Erythroblast (primary cell): ENCODE measurements at regions not wholly inside any gene's neighbourhood (a gene's known extent, or its start where the extent isn't known, plus 50 kb on each side); places are given as distances from the start of the nearest gene placed in this dataset.
"Not testable (repeated sequence)": the region's sequence is repeated elsewhere in the genome, so short reads cannot be mapped to it uniquely, and the experiment has no call there.

Experiments
- GATA1 ChIP-seq: IDR thresholded peaks from 2 replicates; pipeline ENCODE4 v1.6.1; 2011; ENCODE audit warnings: low read depth, mild to moderate bottlenecking, control low read depth, low read length, moderate library complexity
- POLR2A ChIP-seq: IDR thresholded peaks from 2 replicates; pipeline ENCODE4 v1.6.1; 2011; ENCODE audit warnings: mild to moderate bottlenecking, low read length

GRCh38 chrX:97921223-97921622 is 1037.5 kb downstream of the RPA4 start:
- TF ChIP-seq POLR2A, GATA1: not testable (repeated sequence)
